Suprapubic skin (tissue), 4 donors: ENCODE measurements at regions not wholly inside any gene's neighbourhood (a gene's known extent, or its start where the extent isn't known, plus 50 kb on each side); places are given as distances from the start of the nearest gene placed in this dataset.

Experiments used
- DNase-seq, 2 donors: peaks; one replicate each; pipeline ENCODE4 v3.0.0-alpha.2; 2019; ENCODE audit warnings: low spot score in 2 of 2
- H3K27ac ChIP-seq: fragments of 200-600 bp; sonication (generic); one replicate; pipeline ENCODE4 v1.5.1; 2019
- H3K27me3 ChIP-seq: fragments of 200-600 bp; sonication (generic); one replicate; pipeline ENCODE4 v1.5.1; 2019
- H3K36me3 ChIP-seq: fragments of 200-600 bp; sonication (generic); one replicate; pipeline ENCODE4 v1.5.1; 2019
- H3K4me1 ChIP-seq: fragments of 200-600 bp; sonication (generic); one replicate; pipeline ENCODE4 v1.5.1; 2019
- H3K4me3 ChIP-seq: fragments of 200-600 bp; sonication (generic); one replicate; pipeline ENCODE4 v1.5.1; 2019; ENCODE audit warnings: mild to moderate bottlenecking
- H3K9me3 ChIP-seq: fragments of 200-600 bp; sonication (generic); one replicate; pipeline ENCODE4 v1.5.1; 2019
- CTCF ChIP-seq, 2 donors: fragments of 200-600 bp in 1 of 2; fragments of 450-650 bp in 1 of 2; sonication (generic) in 1 of 2; IDR thresholded peaks; one replicate each; pipeline ENCODE4 v1.5.1; 2016 to 2019; ENCODE audit warnings: antibody characterized with exemption in 2 of 2, mild to moderate bottlenecking in 1 of 2, moderate library complexity in 1 of 2
- EP300 ChIP-seq: sonication (generic); formaldehyde crosslinking; IDR thresholded peaks from one replicate; pipeline ENCODE4 v1.6.1; 2017; ENCODE audit warnings: antibody characterized with exemption
- POLR2A ChIP-seq, 2 donors: fragments of 450-650 bp; IDR thresholded peaks; one replicate each; pipeline ENCODE4 v1.6.1; 2017; ENCODE audit warnings: antibody characterized with exemption in 2 of 2, mild to moderate bottlenecking in 2 of 2, moderate library complexity in 2 of 2
- POLR2AphosphoS5 ChIP-seq, 3 donors: sonication (generic); formaldehyde crosslinking; IDR thresholded peaks; one replicate each; pipeline ENCODE4 v1.6.1; 2017; ENCODE audit warnings: antibody characterized with exemption in 3 of 3
- WGBS: methylation state at CpG from one replicate; pipeline ENCODE4 v1.1.5; 2018; 5-methylcytosine and 5-hydroxymethylcytosine counted together

- no peaks in the 10 kb centered on the region for H3K36me3 ChIP-seq
- H3K27me3 ChIP-seq = no peaks in the 10 kb centered on the region
- no peaks in the 10 kb centered on the region for H3K9me3 ChIP-seq
- peaks cover 6% of the 10 kb centered on the region for H3K4me1 ChIP-seq
- no peak overlapping the region for H3K27ac ChIP-seq
- DNase-seq = no peak
- no peak for TF ChIP-seq POLR2A (IDR thresholded peaks at IDR 0.05)
- no peak for TF ChIP-seq POLR2AphosphoS5 (IDR thresholded peaks at IDR 0.05)
- no peak for TF ChIP-seq CTCF (IDR thresholded peaks at IDR 0.05)
- TF ChIP-seq EP300 = no peak
- H3K4me3 ChIP-seq = no peak overlapping the region
- 57% methylated on average over 3 of the region's 3 CpGs for WGBS
Observed at GRCh38 chr17:14469971-14470370, 169.1 kb downstream of the HS3ST3B1 start.

- WGBS = 75% methylated on average over 3 of the region's 3 CpGs
- no peaks in the 10 kb centered on the region for H3K9me3 ChIP-seq
- no peak for DNase-seq
- H3K36me3 ChIP-seq = no peaks in the 10 kb centered on the region
- no peak for TF ChIP-seq CTCF (IDR thresholded peaks at IDR 0.05)
- TF ChIP-seq POLR2A (IDR thresholded peaks at IDR 0.05) = no peak
- no peak for TF ChIP-seq POLR2AphosphoS5 (IDR thresholded peaks at IDR 0.05)
- no peak for TF ChIP-seq EP300
- H3K4me3 ChIP-seq = no peak overlapping the region
- H3K27me3 ChIP-seq = no peaks in the 10 kb centered on the region
- H3K4me1 ChIP-seq = peaks cover 12% of the 10 kb centered on the region
- no peak overlapping the region for H3K27ac ChIP-seq
Observed at GRCh38 chr17:14468858-14469257, 168.0 kb downstream of the HS3ST3B1 start.

- WGBS = 63% methylated on average over 4 of the region's 4 CpGs
- no peaks in the 10 kb centered on the region for H3K9me3 ChIP-seq
- H3K27me3 ChIP-seq = no peaks in the 10 kb centered on the region
- peaks cover 15% of the 10 kb centered on the region for H3K4me1 ChIP-seq
- DNase-seq = no peak
- no peak overlapping the region for H3K4me3 ChIP-seq
- no peak overlapping the region for H3K27ac ChIP-seq
- no peak for TF ChIP-seq POLR2AphosphoS5 (IDR thresholded peaks at IDR 0.05)
- no peak for TF ChIP-seq POLR2A (IDR thresholded peaks at IDR 0.05)
- TF ChIP-seq EP300 = no peak
- TF ChIP-seq CTCF (IDR thresholded peaks at IDR 0.05) = no peak
- H3K36me3 ChIP-seq = no peaks in the 10 kb centered on the region
Observed at GRCh38 chr17:14461227-14461548, 160.3 kb downstream of the HS3ST3B1 start.

GRCh38 chr17:14460516-14461226, 159.8 kb downstream of the HS3ST3B1 start:
- peaks cover 15% of the 10 kb centered on the region for H3K4me1 ChIP-seq
- no peak overlapping the region for H3K27ac ChIP-seq
- no peaks in the 10 kb centered on the region for H3K27me3 ChIP-seq
- 79% methylated on average over 2 of the region's 2 CpGs for WGBS
- no peaks in the 10 kb centered on the region for H3K9me3 ChIP-seq
- DNase-seq = no peak
- no peaks in the 10 kb centered on the region for H3K36me3 ChIP-seq
- H3K4me3 ChIP-seq = no peak overlapping the region
- TF ChIP-seq POLR2AphosphoS5 (IDR thresholded peaks at IDR 0.05) = no peak
- no peak for TF ChIP-seq POLR2A (IDR thresholded peaks at IDR 0.05)

GRCh38 chr17:14459955-14460354, 159.1 kb downstream of the HS3ST3B1 start:
- TF ChIP-seq POLR2AphosphoS5 (IDR thresholded peaks at IDR 0.05) (no peak), EP300 (no peak), POLR2A (IDR thresholded peaks at IDR 0.05) (no peak), CTCF (IDR thresholded peaks at IDR 0.05) (no peak)
- DNase-seq = no peak
- Histone ChIP-seq H3K4me3 (no peak overlapping the region), H3K4me1 (peaks cover 9% of the 10 kb centered on the region), H3K36me3 (no peaks in the 10 kb centered on the region), H3K27me3 (no peaks in the 10 kb centered on the region), H3K9me3 (no peaks in the 10 kb centered on the region), H3K27ac (no peak overlapping the region)
- WGBS = 65% methylated on average over 5 of the region's 5 CpGs

- Histone ChIP-seq H3K27ac (no peak overlapping the region), H3K4me1 (peaks cover 2% of the 10 kb centered on the region), H3K27me3 (no peaks in the 10 kb centered on the region), H3K4me3 (no peak overlapping the region), H3K9me3 (no peaks in the 10 kb centered on the region), H3K36me3 (no peaks in the 10 kb centered on the region)
- no peak for TF ChIP-seq CTCF (IDR thresholded peaks at IDR 0.05)
- no peak for TF ChIP-seq POLR2A (IDR thresholded peaks at IDR 0.05)
- no peak for TF ChIP-seq POLR2AphosphoS5 (IDR thresholded peaks at IDR 0.05)
- TF ChIP-seq EP300 = no peak
- 57% methylated on average over 3 of the region's 3 CpGs for WGBS
- DNase-seq = no peak
Observed at GRCh38 chr17:14458724-14459123, 157.8 kb downstream of the HS3ST3B1 start.
